ENCODE measurements at regions not wholly inside any gene's neighbourhood (a gene's known extent, or its start where the extent isn't known, plus 50 kb on each side); places are given as distances from the start of the nearest gene placed in this dataset.

DNA sequence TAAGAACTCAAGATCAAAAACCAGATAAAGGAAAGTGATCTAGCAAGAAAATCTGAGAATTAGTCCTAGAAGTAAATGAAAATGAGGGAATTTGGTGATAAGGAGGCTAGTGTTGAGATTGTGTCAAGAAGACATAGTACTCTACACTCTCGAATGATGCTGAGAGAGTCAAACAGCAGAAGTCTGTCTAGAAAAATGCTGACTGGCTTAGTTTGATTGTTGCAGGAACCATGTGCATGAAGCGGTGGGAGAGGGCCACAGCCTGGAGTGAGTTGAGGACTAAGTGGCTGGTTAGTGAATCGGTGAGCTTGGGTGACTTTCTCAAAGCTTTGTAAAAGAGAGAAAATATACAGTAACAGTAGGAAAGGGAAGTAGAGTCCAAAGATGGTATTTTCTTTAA is 124.5 kb downstream of the LRIG3 start:
- DNase-seq: no peak
- no peak for TF ChIP-seq EZH2 (IDR thresholded peaks at IDR 0.05; ENCODE audit: borderline replicate concordance, insufficient read depth, low read depth, low read length, poor library complexity, severe bottlenecking)
- TF ChIP-seq, protein P1, sequence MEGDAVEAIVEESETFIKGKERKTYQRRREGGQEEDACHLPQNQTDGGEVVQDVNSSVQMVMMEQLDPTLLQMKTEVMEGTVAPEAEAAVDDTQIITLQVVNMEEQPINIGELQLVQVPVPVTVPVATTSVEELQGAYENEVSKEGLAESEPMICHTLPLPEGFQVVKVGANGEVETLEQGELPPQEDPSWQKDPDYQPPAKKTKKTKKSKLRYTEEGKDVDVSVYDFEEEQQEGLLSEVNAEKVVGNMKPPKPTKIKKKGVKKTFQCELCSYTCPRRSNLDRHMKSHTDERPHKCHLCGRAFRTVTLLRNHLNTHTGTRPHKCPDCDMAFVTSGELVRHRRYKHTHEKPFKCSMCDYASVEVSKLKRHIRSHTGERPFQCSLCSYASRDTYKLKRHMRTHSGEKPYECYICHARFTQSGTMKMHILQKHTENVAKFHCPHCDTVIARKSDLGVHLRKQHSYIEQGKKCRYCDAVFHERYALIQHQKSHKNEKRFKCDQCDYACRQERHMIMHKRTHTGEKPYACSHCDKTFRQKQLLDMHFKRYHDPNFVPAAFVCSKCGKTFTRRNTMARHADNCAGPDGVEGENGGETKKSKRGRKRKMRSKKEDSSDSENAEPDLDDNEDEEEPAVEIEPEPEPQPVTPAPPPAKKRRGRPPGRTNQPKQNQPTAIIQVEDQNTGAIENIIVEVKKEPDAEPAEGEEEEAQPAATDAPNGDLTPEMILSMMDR (IDR thresholded peaks at IDR 0.05): no peak
- H3K9me3 ChIP-seq (ENCODE audit: control extremely low read depth in 1 of 3, control insufficient read depth in 2 of 3, insufficient read depth in 1 of 3, low read length in 2 of 3): peaks cover 0 to 2% (median 0%) of the 10 kb centered on the region in 3 donors
- peaks cover 5% of the 10 kb centered on the region for H3K9me3 Mint-ChIP-seq (ENCODE audit: insufficient read depth)
- H3K4me2 ChIP-seq (replicated peaks; ENCODE audit: low read depth, low read length, poor library complexity, severe bottlenecking): no peak overlapping the region
- no peaks in the 10 kb centered on the region for H3K27me3 ChIP-seq (replicated peaks in 1 of 4; ENCODE audit: control extremely low read depth in 1 of 4, control insufficient read depth in 3 of 4, insufficient read depth in 4 of 4, low read length in 3 of 4)
- H3K27ac ChIP-seq (ENCODE audit: low read length in 2 of 2): no peak overlapping the region
- H2AFZ ChIP-seq (ENCODE audit: insufficient read depth, low read depth, low read length, poor library complexity, severe bottlenecking): no peak overlapping the region
- no peaks in the 10 kb centered on the region for H3K4me1 Mint-ChIP-seq
- 93% methylated on average over 3 of the region's 3 CpGs for WGBS (ENCODE audit: insufficient coverage)
- ChIA-PET POLR2A (no interaction called here), CTCF (no interaction called here)
- H3K27ac Mint-ChIP-seq: no peak overlapping the region
- H3K79me2 ChIP-seq (ENCODE audit: control insufficient read depth, insufficient read depth, low read length): no peaks in the 10 kb centered on the region
- H3K4me3 Mint-ChIP-seq: no peak overlapping the region
- no peak overlapping the region for H3K4me3 ChIP-seq (ENCODE audit: control extremely low read depth in 1 of 5, extremely low read depth in 1 of 5, insufficient read depth in 1 of 5, low read depth in 2 of 5, low read length in 4 of 5)
- no peaks in the 10 kb centered on the region for H4K20me1 ChIP-seq (ENCODE audit: control insufficient read depth, insufficient read depth, low read length, poor library complexity, severe bottlenecking)
- intact Hi-C loops (cut with micrococcal nuclease): no loop called here
- no peak overlapping the region for H3K9ac ChIP-seq (ENCODE audit: low read length)
- H3K27me3 Mint-ChIP-seq: no peaks in the 10 kb centered on the region
- H3K4me1 ChIP-seq (ENCODE audit: control insufficient read depth in 2 of 2, insufficient read depth in 2 of 2, low read length in 2 of 2): no peaks in the 10 kb centered on the region
- no peak for ATAC-seq (ENCODE audit: low read depth)
- no peaks in the 10 kb centered on the region for H3K36me3 ChIP-seq (replicated peaks in 1 of 2; ENCODE audit: control extremely low read depth in 1 of 2, control insufficient read depth in 1 of 2, extremely low read depth in 1 of 2, insufficient read depth in 2 of 2, low read length in 1 of 2)

GRCh38 chr12:58801986-58802385 is 118.3 kb downstream of the LRIG3 start:
- WGBS (ENCODE audit: insufficient coverage): no CpG with 5 or more reads among the region's 1 CpG
- H4K20me1 ChIP-seq (ENCODE audit: control insufficient read depth, insufficient read depth, low read length, poor library complexity, severe bottlenecking): no peaks in the 10 kb centered on the region
- H3K27ac ChIP-seq (ENCODE audit: low read length in 2 of 2): no peak overlapping the region
- H3K79me2 ChIP-seq (ENCODE audit: control insufficient read depth, insufficient read depth, low read length): no peaks in the 10 kb centered on the region
- no peaks in the 10 kb centered on the region for H3K27me3 ChIP-seq (replicated peaks in 1 of 4; ENCODE audit: control extremely low read depth in 1 of 4, control insufficient read depth in 3 of 4, insufficient read depth in 4 of 4, low read length in 3 of 4)
- H3K4me1 Mint-ChIP-seq: no peaks in the 10 kb centered on the region
- ATAC-seq (ENCODE audit: low read depth) (no peak), DNase-seq (no peak)
- no peak overlapping the region for H3K4me3 Mint-ChIP-seq
- H3K27ac Mint-ChIP-seq: no peak overlapping the region
- no peak overlapping the region for H2AFZ ChIP-seq (ENCODE audit: insufficient read depth, low read depth, low read length, poor library complexity, severe bottlenecking)
- no peak overlapping the region for H3K4me3 ChIP-seq (ENCODE audit: control extremely low read depth in 1 of 5, extremely low read depth in 1 of 5, insufficient read depth in 1 of 5, low read depth in 2 of 5, low read length in 4 of 5)
- H3K9ac ChIP-seq (ENCODE audit: low read length): no peak overlapping the region
- ChIA-PET CTCF (no interaction called here), POLR2A (no interaction called here)
- H3K4me2 ChIP-seq (replicated peaks; ENCODE audit: low read depth, low read length, poor library complexity, severe bottlenecking): no peak overlapping the region
- TF ChIP-seq EZH2 (IDR thresholded peaks at IDR 0.05; ENCODE audit: borderline replicate concordance, insufficient read depth, low read depth, low read length, poor library complexity, severe bottlenecking): no peak
- TF ChIP-seq, protein P1 (IDR thresholded peaks at IDR 0.05): no peak
- no peaks in the 10 kb centered on the region for H3K36me3 ChIP-seq (replicated peaks in 1 of 2; ENCODE audit: control extremely low read depth in 1 of 2, control insufficient read depth in 1 of 2, extremely low read depth in 1 of 2, insufficient read depth in 2 of 2, low read length in 1 of 2)
- H3K4me1 ChIP-seq (ENCODE audit: control insufficient read depth in 2 of 2, insufficient read depth in 2 of 2, low read length in 2 of 2): no peaks in the 10 kb centered on the region
- H3K9me3 ChIP-seq (ENCODE audit: control extremely low read depth in 1 of 3, control insufficient read depth in 2 of 3, insufficient read depth in 1 of 3, low read length in 2 of 3): peaks cover 0 to 2% (median 0%) of the 10 kb centered on the region in 3 donors
- no peaks in the 10 kb centered on the region for H3K27me3 Mint-ChIP-seq
- H3K9me3 Mint-ChIP-seq (ENCODE audit: insufficient read depth): peaks cover 5% of the 10 kb centered on the region
- intact Hi-C loops (cut with micrococcal nuclease): no loop called here

Data from B cell (primary cell).